ENCODE measurements at regions not wholly inside any gene's neighbourhood (a gene's known extent, or its start where the extent isn't known, plus 50 kb on each side); places are given as distances from the start of the nearest gene placed in this dataset.

GRCh38 chr9:110047955-110048402 is 160.0 kb downstream of the C9orf152 start:
- no peak for TF ChIP-seq ZNF281 (CRISPR knock-in tag; IDR thresholded peaks at IDR 0.05)
- TF ChIP-seq ZNF263 (CRISPR knock-in tag; IDR thresholded peaks at IDR 0.05; ENCODE audit: low read depth): no peak
- TF ChIP-seq, protein P1, sequence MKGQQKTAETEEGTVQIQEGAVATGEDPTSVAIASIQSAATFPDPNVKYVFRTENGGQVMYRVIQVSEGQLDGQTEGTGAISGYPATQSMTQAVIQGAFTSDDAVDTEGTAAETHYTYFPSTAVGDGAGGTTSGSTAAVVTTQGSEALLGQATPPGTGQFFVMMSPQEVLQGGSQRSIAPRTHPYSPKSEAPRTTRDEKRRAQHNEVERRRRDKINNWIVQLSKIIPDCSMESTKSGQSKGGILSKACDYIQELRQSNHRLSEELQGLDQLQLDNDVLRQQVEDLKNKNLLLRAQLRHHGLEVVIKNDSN (CRISPR knock-in tag; IDR thresholded peaks at IDR 0.05): no peak
- TF ChIP-seq, protein P2, sequence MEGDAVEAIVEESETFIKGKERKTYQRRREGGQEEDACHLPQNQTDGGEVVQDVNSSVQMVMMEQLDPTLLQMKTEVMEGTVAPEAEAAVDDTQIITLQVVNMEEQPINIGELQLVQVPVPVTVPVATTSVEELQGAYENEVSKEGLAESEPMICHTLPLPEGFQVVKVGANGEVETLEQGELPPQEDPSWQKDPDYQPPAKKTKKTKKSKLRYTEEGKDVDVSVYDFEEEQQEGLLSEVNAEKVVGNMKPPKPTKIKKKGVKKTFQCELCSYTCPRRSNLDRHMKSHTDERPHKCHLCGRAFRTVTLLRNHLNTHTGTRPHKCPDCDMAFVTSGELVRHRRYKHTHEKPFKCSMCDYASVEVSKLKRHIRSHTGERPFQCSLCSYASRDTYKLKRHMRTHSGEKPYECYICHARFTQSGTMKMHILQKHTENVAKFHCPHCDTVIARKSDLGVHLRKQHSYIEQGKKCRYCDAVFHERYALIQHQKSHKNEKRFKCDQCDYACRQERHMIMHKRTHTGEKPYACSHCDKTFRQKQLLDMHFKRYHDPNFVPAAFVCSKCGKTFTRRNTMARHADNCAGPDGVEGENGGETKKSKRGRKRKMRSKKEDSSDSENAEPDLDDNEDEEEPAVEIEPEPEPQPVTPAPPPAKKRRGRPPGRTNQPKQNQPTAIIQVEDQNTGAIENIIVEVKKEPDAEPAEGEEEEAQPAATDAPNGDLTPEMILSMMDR (IDR thresholded peaks at IDR 0.05): no peak
- no peak for TF ChIP-seq SP1 (CRISPR knock-in tag; conservative IDR thresholded peaks at IDR 0.05)
- TF ChIP-seq HMGA2 (CRISPR knock-in tag; IDR thresholded peaks at IDR 0.05): no peak
- TF ChIP-seq MLX (CRISPR knock-in tag; IDR thresholded peaks at IDR 0.05): no peak
- TF ChIP-seq MXD4 (CRISPR knock-in tag; IDR thresholded peaks at IDR 0.05; ENCODE audit: borderline replicate concordance): no peak
- no peak for TF ChIP-seq JUN (CRISPR knock-in tag; IDR thresholded peaks at IDR 0.05)
- no peak for TF ChIP-seq E2F1 (CRISPR knock-in tag; IDR thresholded peaks at IDR 0.05)
- no peak for TF ChIP-seq ETV6 (CRISPR knock-in tag; IDR thresholded peaks at IDR 0.05)

All from WTC11 (cell line).